ENCODE measurements at regions not wholly inside any gene's neighbourhood (a gene's known extent, or its start where the extent isn't known, plus 50 kb on each side); places are given as distances from the start of the nearest gene placed in this dataset.
"Not testable (repeated sequence)": the region's sequence is repeated elsewhere in the genome, so short reads cannot be mapped to it uniquely, and the experiment has no call there.

DNA sequence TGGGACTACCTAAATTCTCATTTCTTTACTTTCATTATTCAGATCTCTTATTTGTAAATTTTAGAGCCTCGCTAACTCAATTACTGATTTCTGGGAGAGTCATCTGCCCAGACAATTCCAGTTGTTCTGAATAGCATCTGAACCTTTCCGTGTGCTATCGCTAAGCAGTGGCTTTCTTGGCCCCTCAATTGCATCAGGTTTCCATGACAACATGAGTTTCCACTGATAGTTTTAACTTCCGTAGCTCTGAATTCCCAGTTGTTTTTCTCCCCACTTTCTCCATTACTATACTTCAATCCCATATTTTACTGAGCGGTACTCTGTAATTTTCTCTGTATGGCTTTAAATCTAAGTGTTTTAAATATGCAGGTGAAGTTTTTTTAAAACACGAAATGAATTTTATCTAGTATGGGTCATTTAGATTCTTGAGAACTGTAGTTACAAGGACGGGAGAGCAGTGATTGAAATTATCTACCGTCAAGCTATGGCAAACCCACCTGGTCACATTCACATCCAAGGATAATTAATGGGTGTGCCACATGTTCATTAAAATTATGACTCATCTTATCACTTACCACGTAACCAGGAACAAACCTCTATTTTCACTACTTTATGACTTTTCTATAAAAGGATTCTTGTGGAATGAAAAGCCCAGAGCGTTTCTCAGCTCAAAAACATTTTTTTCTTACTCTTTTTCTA, 223.5 kb upstream of the PCSK5 start:
- FAIRE-seq, result no peak
- TF ChIP-seq POLR2AphosphoS5 (IDR thresholded peaks at IDR 0.05; ENCODE audit: low read depth, low read length) (no peak), TAF1 (IDR thresholded peaks at IDR 0.05; ENCODE audit: borderline replicate concordance, low read depth, low read length) (no peak), POLR2A (IDR thresholded peaks at IDR 0.05; ENCODE audit: low read depth, low read length) (no peak)
- DNase-seq (ENCODE audit: insufficient read length), result no peak

DNA sequence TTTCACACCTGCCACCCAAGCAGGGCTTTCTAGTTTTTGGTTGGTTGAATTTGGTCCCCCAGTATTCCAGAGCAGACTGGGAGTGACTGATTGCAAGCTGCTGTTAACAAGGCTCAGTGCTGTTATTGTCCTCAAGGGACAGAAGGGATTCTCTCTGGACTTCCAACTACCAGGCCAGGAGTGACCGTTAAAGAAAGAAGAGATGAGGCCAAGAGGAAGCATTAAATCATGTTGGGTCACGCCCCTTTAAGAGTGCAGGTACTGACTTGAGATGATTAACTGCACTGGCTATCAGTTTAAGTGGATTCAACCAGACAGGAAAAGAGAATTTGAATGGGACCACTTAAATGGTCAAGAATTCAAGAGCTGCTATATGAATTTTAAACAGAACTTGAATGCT, 220.8 kb upstream of the PCSK5 start:
- TF ChIP-seq POLR2A (IDR thresholded peaks at IDR 0.05; ENCODE audit: low read depth, low read length), result no peak
- TF ChIP-seq TAF1 (IDR thresholded peaks at IDR 0.05; ENCODE audit: borderline replicate concordance, low read depth, low read length), result no peak
- TF ChIP-seq POLR2AphosphoS5 (IDR thresholded peaks at IDR 0.05; ENCODE audit: low read depth, low read length), result no peak
- no peak for FAIRE-seq
- DNase-seq (ENCODE audit: insufficient read length), result no peak

DNA sequence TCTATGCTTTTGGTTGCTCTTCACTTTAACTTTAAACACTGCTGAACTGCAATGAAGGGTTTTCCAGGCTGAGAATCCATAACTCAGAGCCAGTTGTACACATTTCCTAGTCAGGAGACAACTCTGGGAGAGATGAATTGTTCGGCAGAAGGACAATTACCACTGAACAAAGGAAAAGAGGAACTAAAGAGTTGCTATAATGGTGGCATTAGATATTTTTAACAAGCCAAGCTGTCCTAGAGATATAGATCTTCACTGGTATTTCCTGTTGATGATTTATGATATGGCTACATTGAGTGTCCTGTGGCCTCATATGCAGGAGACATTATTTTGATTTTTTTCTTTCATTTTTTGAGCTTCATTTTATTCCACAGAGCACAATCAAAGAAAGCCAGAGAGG, 219.1 kb upstream of the PCSK5 start:
- DNase-seq (ENCODE audit: insufficient read length) (no peak), FAIRE-seq (no peak)
- no peak for TF ChIP-seq POLR2AphosphoS5 (IDR thresholded peaks at IDR 0.05; ENCODE audit: low read depth, low read length)
- TF ChIP-seq POLR2A (IDR thresholded peaks at IDR 0.05; ENCODE audit: low read depth, low read length), result no peak
- no peak for TF ChIP-seq TAF1 (IDR thresholded peaks at IDR 0.05; ENCODE audit: borderline replicate concordance, low read depth, low read length)

DNA sequence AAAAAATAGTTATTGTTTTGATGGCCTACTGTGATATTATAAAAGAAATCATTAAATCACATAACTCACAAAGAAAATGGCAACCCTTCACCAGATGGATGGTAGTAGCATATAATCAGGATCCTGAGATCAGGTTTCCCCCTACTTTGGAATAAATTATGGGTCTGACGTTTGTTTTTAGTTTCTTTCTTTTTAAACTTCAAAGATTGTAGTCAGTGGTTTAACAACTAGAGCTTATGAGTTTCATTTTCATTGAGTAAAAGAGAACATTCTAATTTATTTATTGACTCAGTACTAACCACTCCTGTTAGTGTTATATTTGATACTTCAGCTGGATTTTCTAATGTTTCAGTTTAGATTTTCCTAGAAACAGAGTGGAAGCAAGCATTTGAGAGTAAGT, 218.0 kb upstream of the PCSK5 start:
- TF ChIP-seq POLR2AphosphoS5 (IDR thresholded peaks at IDR 0.05; ENCODE audit: low read depth, low read length) (no peak), TAF1 (IDR thresholded peaks at IDR 0.05; ENCODE audit: borderline replicate concordance, low read depth, low read length) (no peak), POLR2A (IDR thresholded peaks at IDR 0.05; ENCODE audit: low read depth, low read length) (no peak)
- FAIRE-seq, result no peak

DNA sequence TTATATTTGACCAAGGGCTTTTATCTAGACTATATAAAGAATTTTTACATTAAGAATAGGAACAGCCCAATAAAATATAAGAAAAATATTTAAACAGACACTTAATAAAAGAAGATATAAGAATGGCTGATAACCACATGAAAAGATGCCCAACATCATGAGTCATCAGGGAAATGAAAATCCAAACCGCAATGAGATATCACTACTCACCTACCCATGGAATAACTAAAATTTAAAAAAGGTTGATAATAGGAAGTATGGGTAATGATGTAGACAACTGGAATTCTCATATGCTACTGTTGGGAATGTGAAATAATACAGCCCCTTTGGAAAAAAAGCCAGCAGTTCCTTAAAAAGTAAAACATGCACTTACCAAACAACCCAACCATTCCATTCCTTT, 206.9 kb upstream of the PCSK5 start:
- no peak for DNase-seq (ENCODE audit: insufficient read length)
- FAIRE-seq, result no peak
- no peak for TF ChIP-seq POLR2AphosphoS5 (IDR thresholded peaks at IDR 0.05; ENCODE audit: low read depth, low read length)
- no peak for TF ChIP-seq TAF1 (IDR thresholded peaks at IDR 0.05; ENCODE audit: borderline replicate concordance, low read depth, low read length)
- TF ChIP-seq POLR2A (IDR thresholded peaks at IDR 0.05; ENCODE audit: low read depth, low read length), result no peak

More for the DNA sequence above, 218.0 kb upstream of the PCSK5 start:
- DNase-seq (ENCODE audit: insufficient read length), result no peak

DNA sequence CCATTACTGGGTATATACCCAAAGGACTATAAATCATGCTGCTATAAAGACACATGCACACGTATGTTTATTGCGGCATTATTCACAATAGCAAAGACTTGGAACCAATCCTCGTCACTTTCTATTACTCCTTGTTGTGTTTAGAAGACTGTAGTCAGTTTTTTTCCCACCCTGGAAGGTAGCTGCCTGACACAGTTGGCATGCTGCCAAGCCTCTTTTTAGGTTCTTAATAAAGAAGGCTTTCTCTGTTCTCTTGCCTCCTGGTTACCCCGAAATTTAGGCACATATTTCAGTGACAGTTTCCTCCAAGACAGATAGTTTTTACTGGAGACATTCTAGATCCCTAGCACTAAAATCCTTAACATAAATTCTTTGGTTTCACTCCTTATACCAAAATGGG, 205.4 kb upstream of the PCSK5 start:
- DNase-seq (ENCODE audit: insufficient read length) (no peak), FAIRE-seq (no peak)
- TF ChIP-seq TAF1 (IDR thresholded peaks at IDR 0.05; ENCODE audit: borderline replicate concordance, low read depth, low read length) (no peak), POLR2AphosphoS5 (IDR thresholded peaks at IDR 0.05; ENCODE audit: low read depth, low read length) (no peak), POLR2A (IDR thresholded peaks at IDR 0.05; ENCODE audit: low read depth, low read length) (no peak)

DNA sequence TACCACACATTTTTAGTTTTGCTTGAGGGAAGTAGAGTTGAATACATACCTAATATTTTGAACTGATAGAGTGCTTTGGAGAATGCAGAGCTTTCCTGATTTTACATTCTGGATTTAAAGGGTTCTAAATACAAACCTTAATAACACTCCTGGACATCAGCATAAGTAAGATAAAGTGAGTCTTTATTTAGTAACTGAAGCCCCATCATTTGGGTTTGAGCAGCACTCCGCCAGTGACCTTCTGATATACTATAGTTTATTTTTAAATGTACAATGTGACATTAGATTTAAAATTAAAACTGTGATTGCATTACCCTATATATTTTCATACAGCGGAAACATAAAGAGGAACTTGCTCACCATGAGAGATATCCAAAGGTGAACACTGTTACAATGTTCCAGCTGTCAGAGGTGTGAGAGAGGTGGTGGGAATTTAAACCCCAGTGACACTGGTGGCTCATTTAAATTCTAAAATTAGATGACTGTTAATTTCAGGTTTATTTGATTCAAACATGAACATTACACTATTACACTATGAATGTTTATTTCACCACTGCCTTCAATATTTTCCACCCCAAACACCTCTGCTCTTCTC, 203.0 kb upstream of the PCSK5 start:
- TF ChIP-seq POLR2AphosphoS5 (IDR thresholded peaks at IDR 0.05; ENCODE audit: low read depth, low read length) (no peak), POLR2A (IDR thresholded peaks at IDR 0.05; ENCODE audit: low read depth, low read length) (no peak), TAF1 (IDR thresholded peaks at IDR 0.05; ENCODE audit: borderline replicate concordance, low read depth, low read length) (no peak)
- DNase-seq (ENCODE audit: insufficient read length) (no peak), FAIRE-seq (no peak)

DNA sequence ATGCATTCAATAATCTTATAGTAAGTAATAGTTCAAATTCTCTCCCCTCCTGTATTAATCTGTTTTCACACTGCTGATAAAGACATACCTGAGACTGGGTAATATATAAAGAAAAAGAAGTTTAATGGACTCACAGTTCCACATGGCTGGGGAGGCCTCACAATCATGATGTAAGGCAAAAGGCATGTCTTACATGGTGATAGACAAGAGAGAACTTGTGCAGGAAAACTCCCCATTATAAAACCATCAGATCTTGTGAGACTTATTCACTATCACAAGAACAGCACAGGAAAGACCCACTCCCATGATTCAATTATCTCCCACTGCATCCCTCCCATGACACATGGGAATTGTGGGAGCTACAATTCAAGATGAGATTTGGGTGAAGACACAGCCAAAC, 199.9 kb upstream of the PCSK5 start:
- not testable (repeated sequence) for DNase-seq (ENCODE audit: insufficient read length); FAIRE-seq

DNA sequence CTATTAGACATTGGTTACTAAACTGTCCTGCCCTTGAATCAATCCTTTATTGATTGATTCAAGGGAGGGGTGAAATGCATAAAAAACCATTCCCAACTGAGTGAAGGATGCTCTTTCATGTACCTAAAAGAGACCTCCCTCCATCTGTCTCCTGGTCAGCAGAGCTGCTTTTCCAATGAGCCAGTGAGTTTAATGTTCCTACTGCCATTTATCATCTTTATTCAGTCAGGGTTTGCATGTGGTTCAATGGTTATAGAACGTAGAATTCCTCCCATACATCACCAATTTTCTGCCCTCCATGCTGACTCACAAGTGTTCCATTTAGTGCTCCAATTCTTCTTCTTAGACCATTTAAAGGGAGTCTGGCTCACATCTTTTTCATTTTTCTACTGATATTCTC, 199.1 kb upstream of the PCSK5 start:
- FAIRE-seq (no peak), DNase-seq (ENCODE audit: insufficient read length) (no peak)
- TF ChIP-seq TAF1 (IDR thresholded peaks at IDR 0.05; ENCODE audit: borderline replicate concordance, low read depth, low read length) (no peak), POLR2A (IDR thresholded peaks at IDR 0.05; ENCODE audit: low read depth, low read length) (no peak), POLR2AphosphoS5 (IDR thresholded peaks at IDR 0.05; ENCODE audit: low read depth, low read length) (no peak)

DNA sequence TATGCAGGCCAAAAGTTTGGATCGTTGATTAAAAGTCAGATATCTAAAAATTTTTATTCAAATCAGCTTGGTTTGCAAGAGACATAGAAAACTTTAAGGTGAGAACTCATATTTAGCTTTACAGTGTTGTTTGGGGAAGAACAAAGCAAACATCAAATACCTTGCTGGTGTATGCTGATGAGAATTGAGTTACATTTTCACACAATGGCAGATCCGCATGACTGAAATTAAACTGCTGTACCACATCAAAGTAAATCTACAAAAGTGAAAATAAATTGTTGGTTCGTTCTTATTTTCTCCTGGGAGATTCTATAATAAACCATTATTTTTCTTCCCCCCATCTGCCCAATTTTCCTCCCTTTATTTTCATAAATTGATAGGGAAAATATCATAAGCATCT, 198.2 kb upstream of the PCSK5 start:
- no peak for TF ChIP-seq TAF1 (IDR thresholded peaks at IDR 0.05; ENCODE audit: borderline replicate concordance, low read depth, low read length)
- TF ChIP-seq POLR2A (IDR thresholded peaks at IDR 0.05; ENCODE audit: low read depth, low read length), result no peak
- TF ChIP-seq POLR2AphosphoS5 (IDR thresholded peaks at IDR 0.05; ENCODE audit: low read depth, low read length), result no peak
- FAIRE-seq (no peak), DNase-seq (ENCODE audit: insufficient read length) (no peak)

DNA sequence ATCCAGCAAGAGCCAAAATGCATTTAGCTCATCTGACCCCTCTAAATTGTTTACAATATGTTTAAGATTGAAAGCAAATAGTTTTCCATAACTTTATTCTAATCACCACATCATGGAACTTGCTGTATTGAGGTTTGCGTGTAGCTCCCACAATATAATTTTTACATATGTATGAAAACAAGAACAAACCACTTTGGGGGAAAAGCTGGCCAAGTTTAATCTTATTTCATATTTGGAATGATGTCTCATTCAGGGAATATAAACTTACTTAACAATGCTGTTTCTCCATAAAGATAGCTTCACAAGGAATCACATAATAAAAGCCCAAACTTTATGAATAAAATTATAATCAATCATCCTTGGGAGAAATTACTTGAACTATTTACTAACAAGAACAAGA, 194.6 kb upstream of the PCSK5 start:
- DNase-seq (ENCODE audit: insufficient read length) (no peak), FAIRE-seq (no peak)
- TF ChIP-seq TAF1 (IDR thresholded peaks at IDR 0.05; ENCODE audit: borderline replicate concordance, low read depth, low read length) (no peak), POLR2A (IDR thresholded peaks at IDR 0.05; ENCODE audit: low read depth, low read length) (no peak), POLR2AphosphoS5 (IDR thresholded peaks at IDR 0.05; ENCODE audit: low read depth, low read length) (no peak)

DNA sequence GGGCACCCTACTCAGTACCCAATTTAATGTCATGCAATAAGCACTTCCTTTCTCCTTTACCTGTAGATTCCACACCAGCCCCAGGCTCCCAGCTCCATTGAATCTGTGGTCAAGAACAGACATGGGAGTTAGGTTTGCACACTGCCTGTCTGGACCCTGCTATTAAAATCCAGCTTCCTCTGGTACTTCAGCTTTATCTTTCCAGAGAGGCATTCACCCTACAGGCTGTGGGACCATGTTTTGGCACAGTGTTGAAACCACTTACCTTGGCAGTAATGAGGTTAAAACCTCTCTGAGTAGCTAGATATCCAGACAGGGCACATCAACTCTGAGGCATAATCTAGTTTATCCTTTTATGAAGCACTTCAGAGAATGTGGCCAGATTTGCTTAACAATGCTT, 191.5 kb upstream of the PCSK5 start:
- FAIRE-seq, result no peak
- DNase-seq (ENCODE audit: insufficient read length), result no peak
- TF ChIP-seq POLR2A (IDR thresholded peaks at IDR 0.05; ENCODE audit: low read depth, low read length) (no peak), POLR2AphosphoS5 (IDR thresholded peaks at IDR 0.05; ENCODE audit: low read depth, low read length) (no peak), TAF1 (IDR thresholded peaks at IDR 0.05; ENCODE audit: borderline replicate concordance, low read depth, low read length) (no peak)

All from GM12892 (cell line).